GM12892 (cell line): ENCODE measurements at regions not wholly inside any gene's neighbourhood (a gene's known extent, or its start where the extent isn't known, plus 50 kb on each side); places are given as distances from the start of the nearest gene placed in this dataset.
"Not testable (repeated sequence)": the region's sequence is repeated elsewhere in the genome, so short reads cannot be mapped to it uniquely, and the experiment has no call there.

Experiments used
- DNase-seq: peaks from one replicate; pipeline ENCODE4 v3.0.0; 2011; ENCODE audit not compliant: insufficient read length
- FAIRE-seq: peaks from 2 replicates; lab custom pipeline; 2011; peaks lifted over from hg19 to GRCh38; lab: Jason Lieb, UNC
- POLR2A ChIP-seq: IDR thresholded peaks from 2 replicates; pipeline ENCODE4 v1.6.1; 2011; ENCODE audit warnings: low read depth, low read length, control low read depth
- POLR2AphosphoS5 ChIP-seq: IDR thresholded peaks from 2 replicates; pipeline ENCODE4 v1.6.1; 2011; ENCODE audit warnings: low read depth, low read length, control low read depth
- TAF1 ChIP-seq: IDR thresholded peaks from 2 replicates; pipeline ENCODE4 v1.6.1; 2011; ENCODE audit warnings: low read depth, mild to moderate bottlenecking, control low read depth, low read length, borderline replicate concordance

- DNase-seq (no peak), FAIRE-seq (no peak)
- no peak for TF ChIP-seq POLR2A
- no peak for TF ChIP-seq POLR2AphosphoS5
- no peak for TF ChIP-seq TAF1
Measured at GRCh38 chr6:140353536-140353935, 979.1 kb upstream of the CITED2 start.

- no peak for DNase-seq
- TF ChIP-seq POLR2A (no peak), POLR2AphosphoS5 (no peak), TAF1 (no peak)
- FAIRE-seq = no peak
Measured at GRCh38 chr6:140346428-140346827, 972.0 kb upstream of the CITED2 start.

- FAIRE-seq (no peak), DNase-seq (no peak)
- no peak for TF ChIP-seq POLR2A
- TF ChIP-seq TAF1 = no peak
- no peak for TF ChIP-seq POLR2AphosphoS5
Measured at GRCh38 chr6:140345935-140346334, 971.5 kb upstream of the CITED2 start.

GRCh38 chr6:140344142-140344913 lies 969.9 kb upstream of the CITED2 start:
- no peak for TF ChIP-seq POLR2A
- no peak for TF ChIP-seq TAF1
- no peak for TF ChIP-seq POLR2AphosphoS5
- DNase-seq (no peak), FAIRE-seq (peak; percentile 50)

- TF ChIP-seq TAF1 (no peak), POLR2A (no peak), POLR2AphosphoS5 (no peak)
- FAIRE-seq (no peak), DNase-seq (no peak)
Measured at GRCh38 chr6:140343128-140343527, 968.7 kb upstream of the CITED2 start.

- FAIRE-seq (no peak), DNase-seq (no peak)
- TF ChIP-seq POLR2A = no peak
- no peak for TF ChIP-seq TAF1
- TF ChIP-seq POLR2AphosphoS5 = no peak
Measured at GRCh38 chr6:140341272-140341671, 966.8 kb upstream of the CITED2 start.

- no peak for TF ChIP-seq TAF1
- no peak for TF ChIP-seq POLR2AphosphoS5
- TF ChIP-seq POLR2A = no peak
- DNase-seq = no peak
- no peak for FAIRE-seq
Measured at GRCh38 chr6:140340795-140341194, 966.3 kb upstream of the CITED2 start.

- DNase-seq, FAIRE-seq: not testable (repeated sequence)
Measured at GRCh38 chr6:140339084-140339483, 964.6 kb upstream of the CITED2 start.

GRCh38 chr6:140321891-140322290 lies 947.4 kb upstream of the CITED2 start:
- FAIRE-seq = no peak
- no peak for DNase-seq
- TF ChIP-seq TAF1 (no peak), POLR2A (no peak), POLR2AphosphoS5 (no peak)

GRCh38 chr6:140320081-140321080 lies 945.9 kb upstream of the CITED2 start:
- DNase-seq = no peak
- FAIRE-seq = no peak
- no peak for TF ChIP-seq POLR2A
- TF ChIP-seq POLR2AphosphoS5 = no peak
- no peak for TF ChIP-seq TAF1

- FAIRE-seq = no peak
- no peak for TF ChIP-seq TAF1
- DNase-seq = no peak
Measured at GRCh38 chr6:140319209-140319608, 944.8 kb upstream of the CITED2 start.

- no peak for TF ChIP-seq POLR2AphosphoS5
- TF ChIP-seq POLR2A = no peak
- no peak for TF ChIP-seq TAF1
- no peak for DNase-seq
- no peak for FAIRE-seq
Measured at GRCh38 chr6:140318408-140318807, 944.0 kb upstream of the CITED2 start.
